Glutamatergic neuron (in vitro differentiated cells): ENCODE measurements at regions not wholly inside any gene's neighbourhood (a gene's known extent, or its start where the extent isn't known, plus 50 kb on each side); places are given as distances from the start of the nearest gene placed in this dataset.

Experiments used
- DNase-seq: peaks from one replicate; pipeline ENCODE4 v3.0.0; 2022
- H3K27ac Mint-ChIP-seq: one replicate; pipeline ENCODE4 v1.8.0; 2020; ENCODE audit warnings: mild to moderate bottlenecking, mixed read lengths, inconsistent platforms; ENCODE audit not compliant: unreplicated experiment
- H3K27me3 Mint-ChIP-seq: one replicate; pipeline ENCODE4 v1.8.0; 2020; ENCODE audit warnings: mild to moderate bottlenecking, moderate library complexity, mixed read lengths, inconsistent platforms; ENCODE audit not compliant: unreplicated experiment
- H3K36me3 Mint-ChIP-seq: one replicate; pipeline ENCODE4 v1.8.0; 2020; ENCODE audit warnings: mild to moderate bottlenecking, mixed read lengths, inconsistent platforms; ENCODE audit not compliant: unreplicated experiment
- H3K4me1 Mint-ChIP-seq: one replicate; pipeline ENCODE4 v1.8.0; 2020; ENCODE audit warnings: mild to moderate bottlenecking, low read depth, mixed read lengths, inconsistent platforms; ENCODE audit not compliant: unreplicated experiment
- H3K4me3 Mint-ChIP-seq: one replicate; pipeline ENCODE4 v1.8.0; 2020; ENCODE audit warnings: mild to moderate bottlenecking, mixed read lengths, inconsistent platforms; ENCODE audit not compliant: unreplicated experiment
- H3K9me3 Mint-ChIP-seq: one replicate; pipeline ENCODE4 v1.8.0; 2020; ENCODE audit warnings: mild to moderate bottlenecking, moderate library complexity, mixed read lengths, inconsistent platforms; ENCODE audit not compliant: unreplicated experiment
- TF ChIP-seq, protein P1 (sequence below): fragments of 200-600 bp; sonication (generic); IDR thresholded peaks from one replicate; pipeline ENCODE4 v1.5.0; 2021; ENCODE audit not compliant: partially characterized antibody, unreplicated experiment

- TF ChIP-seq, protein P1, sequence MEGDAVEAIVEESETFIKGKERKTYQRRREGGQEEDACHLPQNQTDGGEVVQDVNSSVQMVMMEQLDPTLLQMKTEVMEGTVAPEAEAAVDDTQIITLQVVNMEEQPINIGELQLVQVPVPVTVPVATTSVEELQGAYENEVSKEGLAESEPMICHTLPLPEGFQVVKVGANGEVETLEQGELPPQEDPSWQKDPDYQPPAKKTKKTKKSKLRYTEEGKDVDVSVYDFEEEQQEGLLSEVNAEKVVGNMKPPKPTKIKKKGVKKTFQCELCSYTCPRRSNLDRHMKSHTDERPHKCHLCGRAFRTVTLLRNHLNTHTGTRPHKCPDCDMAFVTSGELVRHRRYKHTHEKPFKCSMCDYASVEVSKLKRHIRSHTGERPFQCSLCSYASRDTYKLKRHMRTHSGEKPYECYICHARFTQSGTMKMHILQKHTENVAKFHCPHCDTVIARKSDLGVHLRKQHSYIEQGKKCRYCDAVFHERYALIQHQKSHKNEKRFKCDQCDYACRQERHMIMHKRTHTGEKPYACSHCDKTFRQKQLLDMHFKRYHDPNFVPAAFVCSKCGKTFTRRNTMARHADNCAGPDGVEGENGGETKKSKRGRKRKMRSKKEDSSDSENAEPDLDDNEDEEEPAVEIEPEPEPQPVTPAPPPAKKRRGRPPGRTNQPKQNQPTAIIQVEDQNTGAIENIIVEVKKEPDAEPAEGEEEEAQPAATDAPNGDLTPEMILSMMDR: no peak
- H3K4me3 Mint-ChIP-seq: no peak overlapping the region
- H3K27me3 Mint-ChIP-seq: peaks cover 2% of the 10 kb centered on the region
- H3K4me1 Mint-ChIP-seq: no peaks in the 10 kb centered on the region
- H3K27ac Mint-ChIP-seq: no peak overlapping the region
- H3K36me3 Mint-ChIP-seq: no peaks in the 10 kb centered on the region
- no peaks in the 10 kb centered on the region for H3K9me3 Mint-ChIP-seq
- DNase-seq: no peak
Observed at GRCh38 chr12:60137513-60137912, 541.7 kb downstream of the SLC16A7 start.

DNA sequence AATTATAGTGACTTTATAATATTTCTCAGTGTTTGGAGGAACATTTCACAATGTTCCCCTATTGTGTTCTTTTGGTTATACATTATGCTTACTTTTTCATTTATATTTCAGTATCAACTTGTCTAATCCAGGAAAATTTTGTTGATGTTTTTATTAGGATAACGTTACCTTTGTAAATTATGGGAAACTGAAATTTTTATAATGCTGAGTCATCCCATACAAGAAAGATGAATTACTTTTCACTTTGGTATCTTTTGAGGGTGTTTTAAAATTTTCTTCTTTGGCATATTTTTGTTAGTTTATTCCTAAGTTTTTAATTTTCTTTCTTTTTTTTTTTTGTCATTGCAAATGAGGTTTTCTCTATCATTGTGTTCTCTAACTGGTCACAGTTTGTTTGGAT lies 542.7 kb downstream of the SLC16A7 start:
- H3K4me1 Mint-ChIP-seq: no peaks in the 10 kb centered on the region
- DNase-seq: no peak
- H3K27me3 Mint-ChIP-seq: peaks cover 2% of the 10 kb centered on the region
- no peak overlapping the region for H3K27ac Mint-ChIP-seq
- no peaks in the 10 kb centered on the region for H3K36me3 Mint-ChIP-seq
- no peak overlapping the region for H3K4me3 Mint-ChIP-seq
- TF ChIP-seq, protein P1: no peak
- no peaks in the 10 kb centered on the region for H3K9me3 Mint-ChIP-seq

DNA sequence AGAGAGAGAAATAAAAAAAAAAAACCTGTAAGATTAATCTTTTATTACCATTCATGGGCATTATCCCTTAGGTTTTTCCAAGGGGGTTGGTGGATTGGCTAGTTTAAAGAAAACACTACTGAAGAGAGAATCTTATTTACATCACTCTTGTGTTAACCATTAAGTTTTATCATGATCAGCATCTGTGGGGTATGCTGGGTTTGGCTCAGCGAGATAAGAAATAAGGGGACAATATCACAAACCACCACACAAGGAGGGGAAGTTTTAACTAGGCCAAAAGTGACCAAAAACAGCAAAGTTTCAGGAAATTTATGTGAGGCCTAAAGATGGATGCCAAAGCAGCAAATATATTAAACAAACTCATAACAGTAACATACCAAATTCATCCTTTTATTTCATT lies 548.6 kb downstream of the SLC16A7 start:
- TF ChIP-seq, protein P1: no peak
- no peak overlapping the region for H3K4me3 Mint-ChIP-seq
- H3K27ac Mint-ChIP-seq: no peak overlapping the region
- no peak for DNase-seq
- peaks cover 3% of the 10 kb centered on the region for H3K27me3 Mint-ChIP-seq
- H3K9me3 Mint-ChIP-seq: no peaks in the 10 kb centered on the region
- no peaks in the 10 kb centered on the region for H3K4me1 Mint-ChIP-seq
- no peaks in the 10 kb centered on the region for H3K36me3 Mint-ChIP-seq

GRCh38 chr12:60148109-60148508 lies 552.3 kb downstream of the SLC16A7 start:
- Mint-ChIP-seq H3K4me3 (no peak overlapping the region), H3K4me1 (no peaks in the 10 kb centered on the region)
- DNase-seq: no peak

DNA sequence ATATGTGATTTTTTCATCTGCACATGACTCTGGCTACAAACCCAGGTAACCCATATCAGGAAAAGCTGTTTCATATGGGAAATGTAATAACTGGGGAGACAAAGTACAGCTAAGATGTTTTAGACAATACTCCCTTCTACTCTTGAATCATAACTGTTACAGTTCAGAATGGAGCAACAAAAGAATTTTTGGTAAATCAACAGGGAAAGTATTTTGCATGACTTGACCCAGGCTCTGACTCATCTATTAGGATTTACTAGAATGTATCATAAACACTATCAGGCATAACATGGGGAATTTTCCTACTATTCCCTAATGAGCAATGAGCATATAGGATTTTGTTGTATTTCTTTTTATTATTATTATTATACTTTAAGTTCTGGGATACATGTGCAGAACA lies 553.0 kb downstream of the SLC16A7 start:
- Mint-ChIP-seq H3K4me1 (no peaks in the 10 kb centered on the region), H3K27ac (no peak overlapping the region), H3K9me3 (no peaks in the 10 kb centered on the region), H3K27me3 (peaks cover 1% of the 10 kb centered on the region), H3K4me3 (no peak overlapping the region), H3K36me3 (no peaks in the 10 kb centered on the region)
- TF ChIP-seq, protein P1: no peak
- DNase-seq: no peak

More at GRCh38 chr12:60148109-60148508, 552.3 kb downstream of the SLC16A7 start:
- H3K9me3 Mint-ChIP-seq: no peaks in the 10 kb centered on the region
- H3K27ac Mint-ChIP-seq: no peak overlapping the region
- H3K36me3 Mint-ChIP-seq: no peaks in the 10 kb centered on the region
- H3K27me3 Mint-ChIP-seq: peaks cover 1% of the 10 kb centered on the region
- TF ChIP-seq, protein P1: no peak
